GM20000 (cell line): ENCODE measurements at regions not wholly inside any gene's neighbourhood (a gene's known extent, or its start where the extent isn't known, plus 50 kb on each side); places are given as distances from the start of the nearest gene placed in this dataset.

Source experiments
- DNase-seq: peaks from one replicate; pipeline ENCODE4 v3.0.0; 2012; ENCODE audit warnings: low spot score
- CTCF ChIP-seq: IDR thresholded peaks from 2 replicates; pipeline ENCODE4 v1.5.1; 2012; ENCODE audit warnings: mild to moderate bottlenecking, control low read depth; ENCODE audit errors: extremely low read depth, missing control alignments

GRCh38 chr6:115370202-115370601 is 690.5 kb downstream of the FRK start:
- TF ChIP-seq CTCF = no peak
- DNase-seq = no peak

- TF ChIP-seq CTCF = no peak
- no peak for DNase-seq
Measured at GRCh38 chr6:115365783-115366182, 694.9 kb downstream of the FRK start.

- TF ChIP-seq CTCF = no peak
- no peak for DNase-seq
Measured at GRCh38 chr6:115363379-115363778, 697.3 kb downstream of the FRK start.

- no peak for DNase-seq
- TF ChIP-seq CTCF = no peak
Measured at GRCh38 chr6:115362234-115362633, 698.5 kb downstream of the FRK start.

GRCh38 chr6:115360602-115361325 is 699.9 kb downstream of the FRK start:
- TF ChIP-seq CTCF = no peak
- no peak for DNase-seq

- DNase-seq = no peak
- no peak for TF ChIP-seq CTCF
Measured at GRCh38 chr6:115358616-115359015, 702.1 kb downstream of the FRK start.

GRCh38 chr6:115356371-115356770 is 704.3 kb downstream of the FRK start:
- no peak for DNase-seq
- TF ChIP-seq CTCF = no peak
